Brain microvascular endothelial cell (primary cell): ENCODE measurements at regions not wholly inside any gene's neighbourhood (a gene's known extent, or its start where the extent isn't known, plus 50 kb on each side); places are given as distances from the start of the nearest gene placed in this dataset.

ENCODE experiments used
- DNase-seq: peaks from one replicate; pipeline ENCODE4 v3.0.0-alpha.2; 2020
- H3K27ac ChIP-seq: fragments of 250-450 bp; sonication (Bioruptor Pico); 2 replicates; pipeline ENCODE4 v1.5.1; 2020; ENCODE audit warnings: mild to moderate bottlenecking, moderate library complexity
- H3K27me3 ChIP-seq: fragments of 250-450 bp; sonication (Bioruptor Pico); replicated peaks from 2 replicates; pipeline ENCODE4 v1.5.1; 2020; ENCODE audit warnings: mild to moderate bottlenecking
- H3K36me3 ChIP-seq: fragments of 250-450 bp; sonication (Bioruptor Pico); replicated peaks from 2 replicates; pipeline ENCODE4 v1.5.1; 2020; ENCODE audit warnings: mild to moderate bottlenecking
- H3K4me3 ChIP-seq: 2 replicates; pipeline ENCODE4 v1.5.1; 2011; ENCODE audit warnings: low read depth, mild to moderate bottlenecking, control low read depth, low read length, moderate library complexity
- in situ Hi-C: cut with HindIII; loops from 2 replicates; pipeline ENCODE4 v1.10.0; 2017; ENCODE audit warnings: low sequenced_read_pairs, low pct_ligation_motif_present
- TF ChIP-seq, protein P1 (sequence below): IDR thresholded peaks from 2 replicates; pipeline ENCODE4 v1.5.1; 2011; ENCODE audit warnings: low read depth, mild to moderate bottlenecking, moderate library complexity, low read length, control low read depth, inconsistent platforms; ENCODE audit errors: missing control alignments

DNA sequence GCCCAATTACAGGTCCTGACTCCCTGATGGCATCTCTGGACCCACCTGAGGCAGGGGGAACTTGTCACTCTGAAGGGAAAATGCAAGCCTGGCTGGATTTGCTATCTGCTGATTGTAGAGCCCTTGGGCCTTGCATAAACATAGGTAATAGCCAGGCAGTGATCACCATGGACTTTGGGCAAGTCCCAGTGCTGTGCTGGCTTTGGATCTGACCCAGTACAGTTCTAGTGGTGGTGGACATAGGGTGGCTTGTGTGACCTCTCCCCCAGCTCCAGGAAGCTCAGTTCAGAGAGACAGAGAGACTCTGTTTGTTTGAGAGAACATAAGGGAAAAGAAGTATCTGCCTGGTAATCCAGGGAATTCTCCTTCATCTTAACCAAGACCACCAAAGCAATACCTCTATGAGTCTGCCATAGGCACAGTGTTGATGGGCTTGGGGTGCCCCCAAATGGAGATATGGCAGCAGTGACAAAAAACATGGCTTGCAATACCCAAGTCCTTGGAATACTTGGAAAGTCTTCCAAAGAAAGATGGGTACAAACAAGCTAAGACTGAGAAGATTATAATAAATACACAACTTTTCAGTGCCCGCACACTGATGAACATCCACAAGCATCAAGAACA is 348.5 kb downstream of the PYDC2 start:
- Histone ChIP-seq H3K27me3 (no peaks in the 10 kb centered on the region), H3K27ac (no peak overlapping the region), H3K36me3 (no peaks in the 10 kb centered on the region), H3K4me3 (no peak overlapping the region)
- in situ Hi-C loops: no loop called here
- TF ChIP-seq, protein P1, sequence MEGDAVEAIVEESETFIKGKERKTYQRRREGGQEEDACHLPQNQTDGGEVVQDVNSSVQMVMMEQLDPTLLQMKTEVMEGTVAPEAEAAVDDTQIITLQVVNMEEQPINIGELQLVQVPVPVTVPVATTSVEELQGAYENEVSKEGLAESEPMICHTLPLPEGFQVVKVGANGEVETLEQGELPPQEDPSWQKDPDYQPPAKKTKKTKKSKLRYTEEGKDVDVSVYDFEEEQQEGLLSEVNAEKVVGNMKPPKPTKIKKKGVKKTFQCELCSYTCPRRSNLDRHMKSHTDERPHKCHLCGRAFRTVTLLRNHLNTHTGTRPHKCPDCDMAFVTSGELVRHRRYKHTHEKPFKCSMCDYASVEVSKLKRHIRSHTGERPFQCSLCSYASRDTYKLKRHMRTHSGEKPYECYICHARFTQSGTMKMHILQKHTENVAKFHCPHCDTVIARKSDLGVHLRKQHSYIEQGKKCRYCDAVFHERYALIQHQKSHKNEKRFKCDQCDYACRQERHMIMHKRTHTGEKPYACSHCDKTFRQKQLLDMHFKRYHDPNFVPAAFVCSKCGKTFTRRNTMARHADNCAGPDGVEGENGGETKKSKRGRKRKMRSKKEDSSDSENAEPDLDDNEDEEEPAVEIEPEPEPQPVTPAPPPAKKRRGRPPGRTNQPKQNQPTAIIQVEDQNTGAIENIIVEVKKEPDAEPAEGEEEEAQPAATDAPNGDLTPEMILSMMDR: no peak
- DNase-seq: no peak

DNA sequence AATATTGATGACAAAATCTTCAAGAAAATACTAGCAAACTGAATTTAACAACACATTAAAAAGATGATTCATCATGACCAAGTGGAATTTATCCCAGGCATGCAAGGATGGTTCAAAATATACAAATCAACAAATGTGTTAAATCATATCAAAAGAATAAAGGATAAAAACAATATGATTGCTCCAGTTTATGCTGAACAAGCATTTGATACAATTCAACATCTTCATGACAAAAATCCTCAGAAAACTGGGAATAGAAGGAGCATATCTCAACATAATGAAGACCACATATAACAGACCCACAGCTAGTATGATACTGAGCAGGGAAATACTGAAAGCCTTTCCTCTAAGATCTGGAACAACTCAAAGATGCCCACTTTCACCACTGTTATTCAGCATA is 352.3 kb downstream of the PYDC2 start:
- no peaks in the 10 kb centered on the region for H3K27me3 ChIP-seq
- H3K27ac ChIP-seq: no peak overlapping the region
- no peaks in the 10 kb centered on the region for H3K36me3 ChIP-seq
- no peak for DNase-seq
- in situ Hi-C loops: no loop called here
- TF ChIP-seq, protein P1: no peak
- no peak overlapping the region for H3K4me3 ChIP-seq

DNA sequence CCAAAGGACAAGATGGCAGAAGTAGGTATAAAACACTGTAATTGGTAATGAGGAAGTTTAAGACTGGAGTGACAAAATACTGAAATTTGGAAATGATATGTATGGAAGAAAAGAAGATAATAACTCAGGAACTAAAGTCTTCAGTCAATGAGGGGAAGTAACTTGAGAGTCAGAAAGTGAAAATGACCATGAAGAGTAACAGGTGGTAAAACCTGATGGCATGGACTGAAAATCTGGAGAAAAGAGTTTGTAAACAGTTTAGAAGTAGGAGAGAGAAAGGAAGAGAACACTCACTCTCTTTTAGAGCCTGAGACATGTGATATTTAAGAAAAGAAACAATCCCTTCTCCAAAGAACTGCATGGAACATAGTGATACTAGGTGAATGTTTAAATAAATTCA is 387.9 kb downstream of the PYDC2 start:
- H3K36me3 ChIP-seq: no peaks in the 10 kb centered on the region
- in situ Hi-C loops: no loop called here
- TF ChIP-seq, protein P1: no peak
- no peaks in the 10 kb centered on the region for H3K27me3 ChIP-seq
- no peak for DNase-seq
- no peak overlapping the region for H3K27ac ChIP-seq
- H3K4me3 ChIP-seq: no peak overlapping the region

DNA sequence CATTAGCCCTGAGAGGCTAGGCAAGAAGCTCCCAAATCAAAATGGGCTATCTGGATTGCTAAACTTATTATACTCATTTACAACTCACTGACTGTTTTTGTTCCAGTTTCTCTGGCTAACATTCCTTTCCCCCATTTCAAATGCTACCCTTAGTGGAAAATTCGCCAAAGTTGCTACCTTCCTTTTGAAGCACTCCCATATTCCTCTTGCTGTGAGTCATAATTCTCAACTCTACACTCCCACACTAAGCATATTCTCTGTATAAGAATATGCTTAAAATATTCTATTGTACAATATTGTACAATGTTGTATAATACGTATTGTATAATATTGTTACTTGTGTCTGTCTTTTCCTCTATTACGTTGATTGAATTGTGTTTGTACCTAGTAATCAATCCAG is 398.6 kb downstream of the PYDC2 start:
- in situ Hi-C loops: no loop called here
- Histone ChIP-seq H3K36me3 (no peaks in the 10 kb centered on the region), H3K27ac (no peak overlapping the region), H3K27me3 (no peaks in the 10 kb centered on the region), H3K4me3 (no peak overlapping the region)
- no peak for DNase-seq
- TF ChIP-seq, protein P1: no peak

DNA sequence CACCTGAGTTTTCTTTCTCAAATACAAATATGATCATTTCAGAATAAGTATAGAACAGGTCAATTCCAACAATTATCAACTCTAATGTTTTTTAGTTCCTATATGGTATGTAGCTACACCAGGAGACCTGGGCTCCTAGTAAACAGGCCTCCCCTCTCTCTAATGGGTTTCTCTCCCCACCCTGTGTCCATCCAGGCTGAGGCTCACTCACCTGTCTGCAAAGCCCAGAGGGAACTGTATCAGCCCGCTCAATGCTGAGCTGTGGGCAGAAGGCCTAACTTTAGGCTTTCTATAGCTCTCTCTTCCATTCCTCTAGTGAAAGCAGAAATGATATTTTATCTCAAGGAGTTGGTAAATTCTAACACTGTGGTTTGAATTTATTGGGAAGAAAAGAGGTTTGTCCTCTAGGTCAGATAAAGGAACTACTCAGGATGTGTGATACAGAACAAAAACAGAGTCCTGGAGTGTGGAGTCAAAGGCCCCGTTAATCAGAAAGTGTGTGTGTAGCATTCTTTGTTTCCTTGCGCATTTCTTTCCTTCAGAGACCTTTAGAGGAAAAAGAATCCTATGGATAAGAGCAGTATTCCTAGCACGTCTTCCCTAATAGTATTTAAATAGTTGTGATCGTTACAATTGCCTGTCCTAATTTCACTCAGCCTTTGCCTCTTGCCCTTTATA is 408.9 kb downstream of the PYDC2 start:
- Histone ChIP-seq H3K27ac (no peak overlapping the region), H3K36me3 (no peaks in the 10 kb centered on the region), H3K27me3 (no peaks in the 10 kb centered on the region), H3K4me3 (no peak overlapping the region)
- TF ChIP-seq, protein P1: no peak
- in situ Hi-C loops: no loop called here
- no peak for DNase-seq
